A549 (cell line): ENCODE measurements at regions not wholly inside any gene's neighbourhood (a gene's known extent, or its start where the extent isn't known, plus 50 kb on each side); places are given as distances from the start of the nearest gene placed in this dataset.

ENCODE experiments used
- ATAC-seq, 2 experiments: fragments of 200-7000 bp in 1 of 2; fragments of >200 bp in 1 of 2; cut with Nextera tagmentation in 1 of 2; cut with Tn5 transposase in 1 of 2; 3 replicates each; pipeline versions ENCODE4 v1.8.0 to v1.9.1; 2018 to 2020; ENCODE audit warnings: mild to moderate bottlenecking in 1 of 2, moderate library complexity in 1 of 2
- CTCF ChIA-PET: fragments of 300-600 bp; sonication (Branson Sonifier 250); formaldehyde crosslinking; extraction: SDS; loops from one replicate; lab custom pipeline; 2021; ENCODE audit warnings: antibody characterized with exemption, inconsistent platforms; lab: Yijun Ruan, JAX
- POLR2A ChIA-PET: fragments of 350-600 bp; formaldehyde crosslinking; extraction: SDS; loops from one replicate; lab custom pipeline; 2021; ENCODE audit warnings: antibody characterized with exemption, inconsistent platforms; lab: Yijun Ruan, JAX
- DNase-seq, 2 experiments: peaks; one replicate each; pipeline versions ENCODE4 v3.0.0 to v3.0.0-alpha.2; 2011 to 2016; ENCODE audit warnings: low read depth in 1 of 2, low spot score in 1 of 2
- FAIRE-seq: peaks from 2 replicates; lab custom pipeline; 2011; peaks lifted over from hg19 to GRCh38; lab: Jason Lieb, UNC
- H3K27ac ChIP-seq, 2 experiments: fragments of >200 bp; sonication (Bioruptor Twin); formaldehyde crosslinking; 3 replicates each; pipeline ENCODE4 v1.5.1; 2016 to 2017
- H3K4me1 ChIP-seq: fragments of >200 bp; sonication (Bioruptor Twin); formaldehyde crosslinking; 3 replicates; pipeline ENCODE4 v1.6.1; 2016
- H3K4me2 ChIP-seq: fragments of >200 bp; sonication (Bioruptor Twin); formaldehyde crosslinking; 3 replicates; pipeline ENCODE4 v1.6.1; 2016
- H3K4me3 ChIP-seq: fragments of >200 bp; sonication (Bioruptor Twin); formaldehyde crosslinking; 3 replicates; pipeline ENCODE4 v1.5.1; 2016
- H3K9me3 ChIP-seq: fragments of >200 bp; sonication (Bioruptor Twin); formaldehyde crosslinking; 3 replicates; pipeline ENCODE4 v1.6.1; 2016
- ATOH8 ChIP-seq: fragments of 250-450 bp; sonication (Bioruptor Pico); IDR thresholded peaks from 2 replicates; pipeline ENCODE4 v1.5.0; 2020; ENCODE audit warnings: low read depth, mild to moderate bottlenecking, moderate library complexity
- CBX8 ChIP-seq: fragments of 200-600 bp; sonication (generic); IDR thresholded peaks from 2 replicates; pipeline ENCODE4 v1.6.1; 2016
- CHD4 ChIP-seq: fragments of 200-600 bp; sonication (generic); IDR thresholded peaks from 2 replicates; pipeline ENCODE4 v1.6.1; 2016; ENCODE audit warnings: antibody characterized with exemption, mild to moderate bottlenecking, borderline replicate concordance
- E2F6 ChIP-seq: IDR thresholded peaks from 2 replicates; pipeline ENCODE4 v1.6.1; 2012; ENCODE audit warnings: low read depth, borderline replicate concordance
- ELK1 ChIP-seq: fragments of 150-350 bp; IDR thresholded peaks from 2 replicates; pipeline ENCODE4 v1.6.1; 2014; ENCODE audit warnings: low read depth, mild to moderate bottlenecking, low read length
- EP300 ChIP-seq, 2 experiments: fragments of >200 bp; sonication (Bioruptor Twin); formaldehyde crosslinking; IDR thresholded peaks; 2 replicates in 1 of 2; 3 replicates in 1 of 2; pipeline ENCODE4 v1.6.1; 2016 to 2017
- FOSB ChIP-seq: fragments of 250-450 bp; sonication (Bioruptor Pico); IDR thresholded peaks from 2 replicates; pipeline ENCODE4 v1.5.0; 2020; ENCODE audit warnings: mild to moderate bottlenecking, moderate library complexity
- HDAC2 ChIP-seq: fragments of 200-600 bp; sonication (generic); IDR thresholded peaks from 2 replicates; pipeline ENCODE4 v1.6.1; 2016
- HMGXB4 ChIP-seq: fragments of 250-450 bp; sonication (Bioruptor Pico); IDR thresholded peaks from 2 replicates; pipeline ENCODE4 v1.5.0; 2021; ENCODE audit warnings: mild to moderate bottlenecking, moderate library complexity, borderline replicate concordance
- HOXB13 ChIP-seq: fragments of 250-450 bp; sonication (Bioruptor Pico); IDR thresholded peaks from 2 replicates; pipeline ENCODE4 v1.5.0; 2020; ENCODE audit warnings: low read depth, mild to moderate bottlenecking, moderate library complexity
- KDM1A ChIP-seq: fragments of 200-600 bp; sonication (generic); IDR thresholded peaks from 2 replicates; pipeline ENCODE4 v1.6.1; 2016; ENCODE audit warnings: low read depth, mild to moderate bottlenecking
- KDM5A ChIP-seq: fragments of 200-600 bp; sonication (generic); IDR thresholded peaks from 2 replicates; pipeline ENCODE4 v1.6.1; 2016; ENCODE audit warnings: antibody characterized with exemption, mild to moderate bottlenecking
- MAX ChIP-seq: IDR thresholded peaks from 2 replicates; pipeline ENCODE4 v1.6.1; 2012
- MAZ ChIP-seq: fragments of 150-350 bp; IDR thresholded peaks from 2 replicates; pipeline ENCODE4 v1.6.1; 2014; ENCODE audit warnings: antibody characterized with exemption, low read depth, low read length, borderline replicate concordance
- MYC ChIP-seq: IDR thresholded peaks from 2 replicates; pipeline ENCODE4 v1.6.1; 2012; ENCODE audit warnings: mild to moderate bottlenecking, inconsistent platforms, low read length, improper control_type of control experiment, borderline replicate concordance
- NFE2L2 ChIP-seq: fragments of 150-350 bp; conservative IDR thresholded peaks from 2 replicates; pipeline ENCODE4 v1.6.1; 2014; ENCODE audit warnings: low read length
- PHF8 ChIP-seq: fragments of 200-600 bp; sonication (generic); IDR thresholded peaks from 2 replicates; pipeline ENCODE4 v1.6.1; 2016; ENCODE audit warnings: low read depth, mild to moderate bottlenecking, antibody characterized with exemption, moderate library complexity, borderline replicate concordance
- RAD21 ChIP-seq, 2 experiments: fragments of >200 bp in 1 of 2; sonication (Bioruptor Twin) in 1 of 2; formaldehyde crosslinking in 1 of 2; IDR thresholded peaks in 1 of 2; conservative IDR thresholded peaks in 1 of 2; 2 replicates in 1 of 2; 3 replicates in 1 of 2; pipeline ENCODE4 v1.6.1; 2012 to 2018; ENCODE audit warnings: inconsistent platforms in 1 of 2
- RFX5 ChIP-seq: fragments of 450-650 bp; IDR thresholded peaks from 2 replicates; pipeline ENCODE4 v1.7.1; 2014; ENCODE audit warnings: antibody characterized with exemption, mild to moderate bottlenecking, moderate library complexity
- SMC3 ChIP-seq: fragments of >200 bp; sonication (Bioruptor Twin); formaldehyde crosslinking; IDR thresholded peaks from 3 replicates; pipeline ENCODE4 v1.6.1; 2018; ENCODE audit warnings: inconsistent platforms
- SREBF2 ChIP-seq: fragments of 450-650 bp; IDR thresholded peaks from 2 replicates; pipeline ENCODE4 v1.6.1; 2014; ENCODE audit warnings: mild to moderate bottlenecking, moderate library complexity
- TP53 ChIP-seq: fragments of 250-450 bp; sonication (Bioruptor Pico); IDR thresholded peaks from 2 replicates; pipeline ENCODE4 v1.5.0; 2021; ENCODE audit warnings: mild to moderate bottlenecking, moderate library complexity
- ZC3H11A ChIP-seq: fragments of 450-650 bp; IDR thresholded peaks from 2 replicates; pipeline ENCODE4 v1.6.1; 2014; ENCODE audit warnings: antibody characterized with exemption, mild to moderate bottlenecking
- ZFP36 ChIP-seq: fragments of 450-650 bp; IDR thresholded peaks from 2 replicates; pipeline ENCODE4 v1.6.1; 2014; ENCODE audit warnings: borderline replicate concordance; ENCODE audit not compliant: partially characterized antibody
- ZNF302 ChIP-seq: fragments of 250-450 bp; sonication (Bioruptor Pico); IDR thresholded peaks from 2 replicates; pipeline ENCODE4 v1.9.0; 2021; ENCODE audit warnings: inconsistent platforms, mild to moderate bottlenecking, moderate library complexity
- WGBS: methylation state at CpG from one replicate; pipeline ENCODE4 v1.1.6; 2017; ENCODE audit errors: missing lambda C conversion rate; 5-methylcytosine and 5-hydroxymethylcytosine counted together

- H3K9me3 ChIP-seq, result peaks cover 16% of the 10 kb centered on the region; the same call in 1 of the 3 replicates
- H3K4me1 ChIP-seq, result no peaks in the 10 kb centered on the region
- ChIA-PET POLR2A (no interaction called here), CTCF (interaction anchor here (1.3 kb wide), 1 partner anchor 8 kb away, joined by 3 read pairs; no protein-coding TSS in a partner anchor)
- H3K4me3 ChIP-seq, result no peak overlapping the region
- H3K4me2 ChIP-seq, result no peak overlapping the region
- WGBS, result 50% methylated on average over 19 of the region's 19 CpGs
- FAIRE-seq (no peak), ATAC-seq (no peak; a peak in 1 of 6 replicates), DNase-seq (no peak)
- TF ChIP-seq MAZ, result no peak
- TF ChIP-seq FOSB (CRISPR knock-in tag), result no peak
- no peak for TF ChIP-seq HDAC2
- no peak for TF ChIP-seq HOXB13 (CRISPR knock-in tag)
- no peak for TF ChIP-seq NFE2L2
- no peak for TF ChIP-seq CBX8
- no peak for TF ChIP-seq SREBF2
- no peak for TF ChIP-seq ZFP36
- TF ChIP-seq MYC, result no peak
- TF ChIP-seq E2F6, result no peak
- TF ChIP-seq TP53 (CRISPR knock-in tag), result no peak
- TF ChIP-seq ZC3H11A, result no peak
- no peak for TF ChIP-seq KDM1A
- no peak for TF ChIP-seq CHD4
- no peak for TF ChIP-seq ZNF302
- no peak for TF ChIP-seq RAD21 (conservative IDR thresholded peaks at IDR 0.05 in 1 of 2, IDR thresholded peaks at IDR 0.05 in 1 of 2)
- no peak for TF ChIP-seq HMGXB4 (CRISPR knock-in tag)
- no peak overlapping the region for H3K27ac ChIP-seq
Observed at GRCh38 chr2:3130889-3131635, 246.6 kb downstream of the EIPR1 start.

GRCh38 chr2:3130444-3130843 lies 247.2 kb downstream of the EIPR1 start:
- POLR2A ChIA-PET, result no interaction called here
- H3K9me3 ChIP-seq, result peaks cover 10% of the 10 kb centered on the region; the same call in 1 of the 3 replicates
- H3K27ac ChIP-seq, result no peak overlapping the region

More at GRCh38 chr2:3130444-3130843, 247.2 kb downstream of the EIPR1 start:
- H3K4me2 ChIP-seq, result no peak overlapping the region
- TF ChIP-seq EP300 (IDR thresholded peaks at IDR 0.05), result no peak
- no peak for TF ChIP-seq PHF8
- TF ChIP-seq ZFP36, result no peak
- TF ChIP-seq FOSB (CRISPR knock-in tag), result no peak
- TF ChIP-seq HMGXB4 (CRISPR knock-in tag), result no peak
- TF ChIP-seq ATOH8 (CRISPR knock-in tag), result no peak
- no peak for TF ChIP-seq SREBF2
- TF ChIP-seq E2F6, result no peak
- TF ChIP-seq MAX, result no peak
- TF ChIP-seq KDM5A, result no peak
- no peak for TF ChIP-seq SMC3
- TF ChIP-seq ELK1, result no peak
- TF ChIP-seq KDM1A, result no peak
- TF ChIP-seq CHD4, result no peak
- no peak for TF ChIP-seq RFX5
- TF ChIP-seq RAD21 (conservative IDR thresholded peaks at IDR 0.05 in 1 of 2, IDR thresholded peaks at IDR 0.05 in 1 of 2), result no peak
- CTCF ChIA-PET, result interaction anchor here (1.3 kb wide), 1 partner anchor 9 kb away, joined by 3 read pairs; no protein-coding TSS in a partner anchor
- DNase-seq, result no peak
- no peak for ATAC-seq
- H3K4me3 ChIP-seq, result no peak overlapping the region
- no peaks in the 10 kb centered on the region for H3K4me1 ChIP-seq
- 12% methylated on average over 4 of the region's 4 CpGs for WGBS
- FAIRE-seq, result no peak
